Heart left ventricle (tissue), 13 donors: ENCODE measurements at regions not wholly inside any gene's neighbourhood (a gene's known extent, or its start where the extent isn't known, plus 50 kb on each side); places are given as distances from the start of the nearest gene placed in this dataset.

Source experiments
- CTCF ChIP-seq, 12 donors: fragments of 200-600 bp; sonication (generic) in 4 of 12; IDR thresholded peaks; one replicate each; pipeline versions ENCODE4 v1.5.0 to v1.8.0; 2018 to 2022; ENCODE audit warnings: antibody characterized with exemption in 12 of 12, mild to moderate bottlenecking in 5 of 12
- POLR2A ChIP-seq, 2 donors: fragments of 450-650 bp; IDR thresholded peaks; one replicate each; pipeline ENCODE4 v1.6.1; 2017; ENCODE audit warnings: antibody characterized with exemption in 2 of 2, mild to moderate bottlenecking in 2 of 2, moderate library complexity in 2 of 2
- donor health status: ischemic (EF 13 %, LVEDD 7.1; RV severe dilation, severe dysfunction).
- donor health status: DM: no; HTN: yes; CAD: no.
- donor health status: DM: no; HTN: no; CAD: no.
- donor health status: ischemic (EF 25% LVEDD 6.9; RV normal size, moderate dysfunction).
- donor health status: ischemic (EF 25% LVEDD 5.7; RV mildly dilated, moderate dysfunction).
- donor health status: ischemic (EF 35%, LVEDD 5.7; RV mildly dilated, moderate dysfunction).
- donor health status: nonischemic (EF 11% LVEDD 7.7; RV severe dilation, severe dysfunction).
- donor health status: DM: yes; HTN: yes; CAD: no.
- donor health status: PGD.
- donor health status: ischemic (EF 29% LVEDD 5.4; RV normal size, mild dysfunction).
- donor health status: nonischemic (EF 23%, LVEDD 6.1; RV moderate dilation, normal function).

- TF ChIP-seq CTCF (IDR thresholded peaks at IDR 0.05) (no peak), POLR2A (IDR thresholded peaks at IDR 0.05) (no peak)
These were observed 99.4 kb downstream of the TMEM215 start for GRCh38 chr9:32882705-32883104.
